Upper lobe of right lung (tissue), 1 donor: ENCODE measurements at regions not wholly inside any gene's neighbourhood (a gene's known extent, or its start where the extent isn't known, plus 50 kb on each side); places are given as distances from the start of the nearest gene placed in this dataset.

Source experiments
- ATAC-seq: fragments of 200-7000 bp; cut with Tn5 transposase; one replicate; pipeline ENCODE4 v1.9.1; 2020; ENCODE audit warnings: mild to moderate bottlenecking, moderate library complexity
- DNase-seq: peaks from one replicate; pipeline ENCODE4 v3.0.0-alpha.2; 2020
- H3K27ac ChIP-seq: fragments of 200-600 bp; one replicate; pipeline ENCODE4 v1.8.0; 2022
- H3K27me3 ChIP-seq: fragments of 200-600 bp; one replicate; pipeline ENCODE4 v1.8.0; 2022; ENCODE audit warnings: mild to moderate bottlenecking
- H3K36me3 ChIP-seq: fragments of 200-600 bp; one replicate; pipeline ENCODE4 v1.8.0; 2022
- H3K4me1 ChIP-seq: fragments of 200-600 bp; one replicate; pipeline ENCODE4 v1.8.0; 2022
- H3K4me3 ChIP-seq: fragments of 200-600 bp; one replicate; pipeline ENCODE4 v1.8.0; 2022; ENCODE audit warnings: mild to moderate bottlenecking
- H3K9me3 ChIP-seq: fragments of 200-600 bp; one replicate; pipeline ENCODE4 v1.8.0; 2022
- CTCF ChIP-seq: fragments of 200-600 bp; IDR thresholded peaks from one replicate; pipeline ENCODE4 v1.8.0; 2022; ENCODE audit warnings: antibody characterized with exemption
- intact Hi-C: fragments of 100-400 bp; cut with DNase I; formaldehyde crosslinking; loops from one replicate; pipeline ENCODE4 v1.11.0; 2022
- donor health status: DM: no; HTN: yes; CAD: no; lungs with severe emphysema.

DNA sequence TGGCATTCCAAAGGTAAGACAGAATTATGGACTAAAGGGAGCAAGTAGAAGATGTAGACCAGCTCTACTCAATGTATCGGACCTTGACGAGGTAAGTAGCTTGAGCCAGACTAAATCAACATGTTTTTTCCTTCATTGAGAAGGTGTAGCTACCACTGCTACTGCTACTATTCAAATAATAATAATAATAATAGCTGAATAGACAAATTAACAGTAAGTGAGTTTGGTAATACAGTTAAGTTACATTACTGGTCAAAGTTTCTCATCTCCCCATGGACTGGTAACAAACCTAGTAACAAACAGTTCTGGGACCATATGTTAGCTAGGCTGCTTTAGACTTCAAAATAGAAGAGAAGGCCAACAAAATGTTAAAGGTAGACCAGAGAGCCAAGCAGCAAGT is 609.2 kb downstream of the TLE1 start:
- no peaks in the 10 kb centered on the region for H3K9me3 ChIP-seq
- no peaks in the 10 kb centered on the region for H3K36me3 ChIP-seq
- H3K4me3 ChIP-seq = no peak overlapping the region
- no peak for TF ChIP-seq CTCF
- ATAC-seq = no peak
- no peaks in the 10 kb centered on the region for H3K27me3 ChIP-seq
- DNase-seq = no peak
- intact Hi-C loops = no loop called here
- H3K27ac ChIP-seq = no peak overlapping the region
- H3K4me1 ChIP-seq = no peaks in the 10 kb centered on the region

- DNase-seq (no peak), ATAC-seq (peak; percentile 64)
- H3K9me3 ChIP-seq = no peaks in the 10 kb centered on the region
- H3K4me1 ChIP-seq = no peaks in the 10 kb centered on the region
- H3K27me3 ChIP-seq = no peaks in the 10 kb centered on the region
- intact Hi-C loops = no loop called here
- no peaks in the 10 kb centered on the region for H3K36me3 ChIP-seq
- no peak overlapping the region for H3K4me3 ChIP-seq
- no peak overlapping the region for H3K27ac ChIP-seq
- TF ChIP-seq CTCF = no peak
Measured at GRCh38 chr9:81079055-81079454, 610.3 kb downstream of the TLE1 start.

GRCh38 chr9:81078555-81078954 is 610.8 kb downstream of the TLE1 start:
- no peaks in the 10 kb centered on the region for H3K4me1 ChIP-seq
- H3K36me3 ChIP-seq = no peaks in the 10 kb centered on the region
- intact Hi-C loops = no loop called here
- H3K4me3 ChIP-seq = no peak overlapping the region
- no peak overlapping the region for H3K27ac ChIP-seq
- ATAC-seq (no peak), DNase-seq (no peak)
- H3K9me3 ChIP-seq = no peaks in the 10 kb centered on the region
- TF ChIP-seq CTCF = no peak
- no peaks in the 10 kb centered on the region for H3K27me3 ChIP-seq

- ATAC-seq (no peak), DNase-seq (no peak)
- H3K4me3 ChIP-seq = no peak overlapping the region
- H3K27me3 ChIP-seq = no peaks in the 10 kb centered on the region
- intact Hi-C loops = no loop called here
- no peaks in the 10 kb centered on the region for H3K4me1 ChIP-seq
- no peaks in the 10 kb centered on the region for H3K36me3 ChIP-seq
- no peak for TF ChIP-seq CTCF
- H3K9me3 ChIP-seq = no peaks in the 10 kb centered on the region
- no peak overlapping the region for H3K27ac ChIP-seq
Measured at GRCh38 chr9:81077572-81077971, 611.8 kb downstream of the TLE1 start.

- H3K27me3 ChIP-seq = no peaks in the 10 kb centered on the region
- no peaks in the 10 kb centered on the region for H3K36me3 ChIP-seq
- no peaks in the 10 kb centered on the region for H3K4me1 ChIP-seq
- no peak for TF ChIP-seq CTCF
- ATAC-seq = no peak
- H3K9me3 ChIP-seq = no peaks in the 10 kb centered on the region
- no peak overlapping the region for H3K4me3 ChIP-seq
- intact Hi-C loops = no loop called here
- no peak for DNase-seq
- H3K27ac ChIP-seq = no peak overlapping the region
Measured at GRCh38 chr9:81076131-81076530, 613.2 kb downstream of the TLE1 start.

DNA sequence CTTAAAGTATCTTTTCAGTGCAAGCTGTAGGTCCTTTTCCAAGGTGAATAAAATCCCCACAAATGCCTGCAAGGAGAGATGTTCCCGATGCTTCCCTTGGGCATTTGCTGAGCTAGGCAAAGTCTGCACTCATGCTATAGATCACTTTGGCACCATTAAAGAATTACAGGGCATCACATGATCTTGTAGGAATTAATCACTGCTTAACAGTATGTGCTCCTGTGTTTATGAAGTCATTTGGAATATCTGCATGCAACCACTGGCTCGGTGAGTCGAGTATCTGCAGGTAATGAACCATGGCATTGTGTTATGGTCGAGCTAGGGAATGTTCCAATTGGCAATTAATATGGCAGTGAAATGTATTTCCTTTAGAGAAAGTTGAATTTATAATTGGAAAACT is 615.1 kb downstream of the TLE1 start:
- Histone ChIP-seq H3K4me1 (no peaks in the 10 kb centered on the region), H3K27ac (no peak overlapping the region), H3K36me3 (no peaks in the 10 kb centered on the region), H3K27me3 (no peaks in the 10 kb centered on the region), H3K9me3 (no peaks in the 10 kb centered on the region), H3K4me3 (no peak overlapping the region)
- no peak for TF ChIP-seq CTCF
- ATAC-seq = no peak
- no peak for DNase-seq
- intact Hi-C loops = no loop called here
